ENCODE measurements at regions not wholly inside any gene's neighbourhood (a gene's known extent, or its start where the extent isn't known, plus 50 kb on each side); places are given as distances from the start of the nearest gene placed in this dataset.

DNA sequence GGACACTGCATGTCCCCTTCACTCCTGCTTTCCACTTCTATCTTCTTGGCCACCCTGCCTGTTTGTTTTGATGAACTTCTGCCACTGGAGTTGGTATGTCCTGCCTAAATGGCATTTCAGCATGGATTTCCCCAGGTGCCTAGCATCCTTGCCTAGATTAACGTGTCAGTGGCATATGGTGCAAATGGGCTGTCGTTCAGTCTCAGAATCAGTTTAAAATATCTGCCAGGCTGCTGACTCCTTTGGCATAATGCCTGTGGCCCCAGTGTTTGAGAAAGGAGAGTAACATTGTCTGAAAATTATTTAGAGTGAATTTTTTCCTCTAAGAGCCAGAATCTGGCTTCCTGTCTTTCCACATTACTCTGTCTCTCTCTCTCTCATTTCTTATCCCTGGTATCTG lies 64.9 kb upstream of the BARHL2 start:
- H3K27me3 ChIP-seq = peaks cover 0 to 12% (median 3%) of the 10 kb centered on the region in 7 donors
- H3K27ac ChIP-seq = no peak overlapping the region
- TF ChIP-seq, protein P1, sequence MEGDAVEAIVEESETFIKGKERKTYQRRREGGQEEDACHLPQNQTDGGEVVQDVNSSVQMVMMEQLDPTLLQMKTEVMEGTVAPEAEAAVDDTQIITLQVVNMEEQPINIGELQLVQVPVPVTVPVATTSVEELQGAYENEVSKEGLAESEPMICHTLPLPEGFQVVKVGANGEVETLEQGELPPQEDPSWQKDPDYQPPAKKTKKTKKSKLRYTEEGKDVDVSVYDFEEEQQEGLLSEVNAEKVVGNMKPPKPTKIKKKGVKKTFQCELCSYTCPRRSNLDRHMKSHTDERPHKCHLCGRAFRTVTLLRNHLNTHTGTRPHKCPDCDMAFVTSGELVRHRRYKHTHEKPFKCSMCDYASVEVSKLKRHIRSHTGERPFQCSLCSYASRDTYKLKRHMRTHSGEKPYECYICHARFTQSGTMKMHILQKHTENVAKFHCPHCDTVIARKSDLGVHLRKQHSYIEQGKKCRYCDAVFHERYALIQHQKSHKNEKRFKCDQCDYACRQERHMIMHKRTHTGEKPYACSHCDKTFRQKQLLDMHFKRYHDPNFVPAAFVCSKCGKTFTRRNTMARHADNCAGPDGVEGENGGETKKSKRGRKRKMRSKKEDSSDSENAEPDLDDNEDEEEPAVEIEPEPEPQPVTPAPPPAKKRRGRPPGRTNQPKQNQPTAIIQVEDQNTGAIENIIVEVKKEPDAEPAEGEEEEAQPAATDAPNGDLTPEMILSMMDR (IDR thresholded peaks at IDR 0.05) = no peak
- ATAC-seq (no peak), DNase-seq (no peak)
- H3K4me1 ChIP-seq = no peaks in the 10 kb centered on the region
- WGBS, 2 donors = 68 to 73% methylated on average over 2 of the region's 2 CpGs
- no peak overlapping the region for H3K4me3 ChIP-seq
- H3K9me3 ChIP-seq = no peaks in the 10 kb centered on the region
- intact Hi-C loops (cut with DNase I) = no loop called here
- H3K36me3 ChIP-seq = no peaks in the 10 kb centered on the region

DNA sequence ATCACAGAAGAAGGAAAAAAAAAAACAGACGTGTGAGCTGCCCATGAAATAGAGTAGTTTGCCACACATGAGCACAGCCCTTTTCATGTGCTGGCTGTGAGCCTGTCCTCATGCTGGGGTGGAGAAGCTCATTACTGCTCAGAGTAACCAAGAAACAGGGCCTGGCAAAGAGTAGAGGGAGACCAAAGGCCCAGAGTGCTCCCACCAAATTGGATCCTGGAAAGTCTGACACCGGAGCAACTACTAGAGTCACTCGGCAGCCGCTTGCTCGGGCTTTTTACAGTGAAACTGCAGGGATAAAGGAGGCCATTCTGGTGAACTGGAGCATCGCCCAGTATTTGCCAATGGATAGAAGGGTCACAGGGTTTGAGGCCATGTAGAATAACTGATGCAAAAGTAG lies 64.4 kb upstream of the BARHL2 start:
- 64 to 69% methylated on average over 6 of the region's 6 CpGs for WGBS, 2 donors
- H3K27ac ChIP-seq = no peak overlapping the region

DNA sequence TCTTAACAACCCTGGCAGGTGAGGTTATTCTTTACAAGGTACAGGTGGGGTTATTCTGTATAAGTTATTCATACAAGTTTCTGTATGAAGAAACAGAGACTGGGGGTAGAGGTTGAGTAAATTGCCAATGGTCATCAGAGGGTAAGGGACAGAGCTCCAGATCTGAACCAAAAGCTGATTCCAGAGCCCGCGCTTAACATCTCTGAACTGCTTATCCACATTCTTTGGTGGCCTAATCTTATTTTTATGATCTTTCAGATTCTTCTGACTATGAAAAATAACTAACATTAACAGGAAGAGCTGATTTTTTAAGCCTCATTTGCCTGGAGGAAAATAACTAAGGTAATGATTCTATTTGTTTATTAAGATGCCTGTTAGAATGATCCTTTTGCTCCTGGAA lies 63.9 kb upstream of the BARHL2 start:
- Histone ChIP-seq H3K36me3 (no peaks in the 10 kb centered on the region), H3K27ac (no peak overlapping the region), H3K4me1 (no peaks in the 10 kb centered on the region), H3K4me3 (no peak overlapping the region), H3K27me3 (peaks cover 0 to 12% (median 6%) of the 10 kb centered on the region in 7 donors), H3K9me3 (no peaks in the 10 kb centered on the region)
- intact Hi-C loops (cut with DNase I) = no loop called here
- DNase-seq (no peak), ATAC-seq (no peak)
- TF ChIP-seq, protein P1 (IDR thresholded peaks at IDR 0.05) = no peak
- 95 to 96% methylated on average over 2 of the region's 2 CpGs for WGBS, 2 donors

More for the DNA sequence above, 64.4 kb upstream of the BARHL2 start:
- no peak for ATAC-seq
- Histone ChIP-seq H3K27me3 (peaks cover 0 to 12% (median 6%) of the 10 kb centered on the region in 7 donors), H3K4me1 (no peaks in the 10 kb centered on the region), H3K36me3 (no peaks in the 10 kb centered on the region), H3K4me3 (no peak overlapping the region), H3K9me3 (no peaks in the 10 kb centered on the region)
- TF ChIP-seq, protein P1 (IDR thresholded peaks at IDR 0.05) = no peak
- intact Hi-C loops (cut with DNase I) = no loop called here
- no peak for DNase-seq

DNA sequence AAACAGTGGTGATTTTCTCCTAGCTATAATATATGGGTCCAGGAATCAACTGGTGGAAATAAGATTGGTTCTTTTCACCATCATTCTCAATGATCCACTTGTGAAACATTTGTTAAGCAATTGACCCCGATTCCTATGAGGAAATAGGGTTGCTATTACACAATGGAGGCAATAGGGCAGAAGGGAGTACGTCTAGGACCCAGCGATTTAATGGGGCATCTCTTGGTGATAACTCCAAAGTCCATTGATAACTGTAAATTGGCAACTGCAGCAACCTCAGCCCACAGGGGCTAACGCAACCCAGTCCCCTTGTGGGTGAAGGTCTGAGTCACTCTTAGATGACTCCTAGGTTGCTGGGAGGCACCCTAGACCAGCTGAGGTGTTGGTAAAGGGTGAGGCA lies 62.5 kb upstream of the BARHL2 start:
- TF ChIP-seq, protein P1 (IDR thresholded peaks at IDR 0.05) = no peak
- ATAC-seq (no peak), DNase-seq (no peak)
- Histone ChIP-seq H3K27me3 (peaks cover 0 to 12% (median 8%) of the 10 kb centered on the region in 7 donors), H3K36me3 (no peaks in the 10 kb centered on the region), H3K9me3 (no peaks in the 10 kb centered on the region), H3K4me1 (no peaks in the 10 kb centered on the region), H3K4me3 (no peak overlapping the region), H3K27ac (no peak overlapping the region)
- intact Hi-C loops (cut with DNase I) = no loop called here
- WGBS, 2 donors = 85 to 91% methylated on average over 4 of the region's 4 CpGs

DNA sequence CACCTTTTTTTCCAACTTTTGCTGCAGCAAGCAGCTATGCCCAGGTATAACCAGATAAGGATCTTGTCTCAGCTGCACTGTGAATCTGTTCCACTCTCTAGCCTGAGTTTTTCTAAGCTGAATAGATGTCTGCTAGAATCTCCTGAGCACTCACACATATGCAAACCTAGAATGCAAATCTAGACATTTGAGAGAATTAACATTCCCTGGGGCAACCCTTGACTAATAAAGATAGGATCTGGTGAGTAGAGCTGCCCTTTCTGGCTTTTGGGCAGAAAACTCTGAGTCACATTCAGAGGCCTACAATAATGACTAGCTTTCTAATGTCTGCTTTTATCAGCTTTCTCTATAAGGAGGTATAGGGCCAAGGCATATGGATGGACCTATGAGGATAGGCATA lies 61.4 kb upstream of the BARHL2 start:
- H3K27me3 ChIP-seq = peaks cover 0 to 12% (median 8%) of the 10 kb centered on the region in 7 donors
- H3K4me3 ChIP-seq = no peak overlapping the region
- H3K4me1 ChIP-seq = no peaks in the 10 kb centered on the region
- H3K27ac ChIP-seq = no peak overlapping the region
- TF ChIP-seq, protein P1 (IDR thresholded peaks at IDR 0.05) = no peak
- H3K9me3 ChIP-seq = no peaks in the 10 kb centered on the region
- ATAC-seq (no peak), DNase-seq (no peak)
- no peaks in the 10 kb centered on the region for H3K36me3 ChIP-seq
- intact Hi-C loops (cut with DNase I) = no loop called here

All from heart right ventricle (tissue), 16 donors.